Upper lobe of left lung (tissue), 4 donors: ENCODE measurements at regions not wholly inside any gene's neighbourhood (a gene's known extent, or its start where the extent isn't known, plus 50 kb on each side); places are given as distances from the start of the nearest gene placed in this dataset.

ENCODE experiments used
- CTCF ChIP-seq, 6 experiments: fragments of 450-650 bp in 4 of 6; fragments of 200-600 bp in 2 of 6; sonication (generic) in 2 of 6; IDR thresholded peaks; one replicate each; pipeline ENCODE4 v1.5.1; 2016 to 2019; ENCODE audit warnings: antibody characterized with exemption in 6 of 6
- EP300 ChIP-seq, 4 donors: sonication (generic); formaldehyde crosslinking; IDR thresholded peaks; one replicate each; pipeline ENCODE4 v1.5.1; 2017; ENCODE audit warnings: antibody characterized with exemption in 4 of 4, control low read depth in 2 of 4
- POLR2A ChIP-seq, 4 donors: fragments of 450-650 bp; IDR thresholded peaks; one replicate each; pipeline ENCODE4 v1.5.1; 2016 to 2017; ENCODE audit warnings: antibody characterized with exemption in 4 of 4, mild to moderate bottlenecking in 2 of 4
- POLR2AphosphoS5 ChIP-seq, 2 donors: sonication (generic); formaldehyde crosslinking; IDR thresholded peaks; one replicate each; pipeline ENCODE4 v1.5.1; 2017; ENCODE audit warnings: antibody characterized with exemption in 2 of 2

GRCh38 chr10:91343010-91343409 lies 67.1 kb upstream of the HECTD2 start:
- TF ChIP-seq POLR2A (IDR thresholded peaks at IDR 0.05) (no peak), EP300 (IDR thresholded peaks at IDR 0.05) (no peak), CTCF (IDR thresholded peaks at IDR 0.05) (no peak), POLR2AphosphoS5 (IDR thresholded peaks at IDR 0.05) (no peak)
